ENCODE measurements at regions not wholly inside any gene's neighbourhood (a gene's known extent, or its start where the extent isn't known, plus 50 kb on each side); places are given as distances from the start of the nearest gene placed in this dataset.

DNA sequence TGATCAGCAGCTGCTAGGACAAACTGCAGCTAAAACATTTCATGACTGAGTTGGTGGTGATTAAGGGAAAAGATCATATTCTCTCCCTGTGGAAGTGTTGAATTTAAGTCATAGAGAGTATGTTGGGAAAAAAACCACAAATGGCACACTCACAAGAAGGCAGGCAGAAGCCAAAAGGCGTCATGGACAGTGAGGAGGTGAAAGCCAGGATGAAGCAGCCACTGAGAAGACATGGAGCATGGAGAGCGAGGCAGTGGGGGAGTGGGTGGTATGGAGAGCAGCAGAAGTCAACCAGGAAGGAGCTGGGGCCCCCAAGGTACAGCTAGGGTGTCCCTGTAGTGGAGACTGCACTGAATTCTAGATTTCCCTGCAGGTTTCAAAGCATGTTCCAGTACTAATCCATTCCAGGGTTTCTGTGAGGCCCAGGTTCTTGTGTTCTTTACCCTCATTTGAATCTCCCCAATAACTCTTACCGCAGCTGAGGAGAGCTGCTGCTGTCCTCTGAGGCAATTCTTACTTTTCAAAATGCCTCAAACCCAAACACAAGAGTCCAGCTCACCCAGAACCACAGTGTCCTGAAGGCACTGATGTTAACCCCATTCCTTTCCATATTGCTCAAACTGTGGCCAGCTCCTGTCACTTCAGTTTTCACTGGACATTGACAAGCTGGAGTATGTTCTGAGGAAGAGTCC is 191.8 kb upstream of the E2F8 start:
- intact Hi-C loops (cut with DNase I; ENCODE audit: low total_unique reads), result no loop called here
- no peak overlapping the region for H3K4me3 ChIP-seq (ENCODE audit: low read depth, poor library complexity, severe bottlenecking)
- WGBS, 2 donors, result 56 to 57% methylated on average over 3 of the region's 3 CpGs
- TF ChIP-seq, protein P1, sequence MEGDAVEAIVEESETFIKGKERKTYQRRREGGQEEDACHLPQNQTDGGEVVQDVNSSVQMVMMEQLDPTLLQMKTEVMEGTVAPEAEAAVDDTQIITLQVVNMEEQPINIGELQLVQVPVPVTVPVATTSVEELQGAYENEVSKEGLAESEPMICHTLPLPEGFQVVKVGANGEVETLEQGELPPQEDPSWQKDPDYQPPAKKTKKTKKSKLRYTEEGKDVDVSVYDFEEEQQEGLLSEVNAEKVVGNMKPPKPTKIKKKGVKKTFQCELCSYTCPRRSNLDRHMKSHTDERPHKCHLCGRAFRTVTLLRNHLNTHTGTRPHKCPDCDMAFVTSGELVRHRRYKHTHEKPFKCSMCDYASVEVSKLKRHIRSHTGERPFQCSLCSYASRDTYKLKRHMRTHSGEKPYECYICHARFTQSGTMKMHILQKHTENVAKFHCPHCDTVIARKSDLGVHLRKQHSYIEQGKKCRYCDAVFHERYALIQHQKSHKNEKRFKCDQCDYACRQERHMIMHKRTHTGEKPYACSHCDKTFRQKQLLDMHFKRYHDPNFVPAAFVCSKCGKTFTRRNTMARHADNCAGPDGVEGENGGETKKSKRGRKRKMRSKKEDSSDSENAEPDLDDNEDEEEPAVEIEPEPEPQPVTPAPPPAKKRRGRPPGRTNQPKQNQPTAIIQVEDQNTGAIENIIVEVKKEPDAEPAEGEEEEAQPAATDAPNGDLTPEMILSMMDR (IDR thresholded peaks at IDR 0.05), result no peak
- TF ChIP-seq POLR2A (IDR thresholded peaks at IDR 0.05), result no peak
- no peak for DNase-seq (ENCODE audit: low spot score in 2 of 2)

- WGBS, 2 donors, result 74 to 80% methylated on average over 8 of the region's 8 CpGs
- intact Hi-C loops (cut with DNase I; ENCODE audit: low total_unique reads), result no loop called here
- no peak overlapping the region for H3K4me3 ChIP-seq (ENCODE audit: low read depth, poor library complexity, severe bottlenecking)
- TF ChIP-seq, protein P1 (IDR thresholded peaks at IDR 0.05), result no peak
- no peak for TF ChIP-seq POLR2A (IDR thresholded peaks at IDR 0.05)
- no peak for DNase-seq (ENCODE audit: low spot score in 2 of 2)
Measured at GRCh38 chr11:19430754-19431398, 190.1 kb upstream of the E2F8 start.

DNA sequence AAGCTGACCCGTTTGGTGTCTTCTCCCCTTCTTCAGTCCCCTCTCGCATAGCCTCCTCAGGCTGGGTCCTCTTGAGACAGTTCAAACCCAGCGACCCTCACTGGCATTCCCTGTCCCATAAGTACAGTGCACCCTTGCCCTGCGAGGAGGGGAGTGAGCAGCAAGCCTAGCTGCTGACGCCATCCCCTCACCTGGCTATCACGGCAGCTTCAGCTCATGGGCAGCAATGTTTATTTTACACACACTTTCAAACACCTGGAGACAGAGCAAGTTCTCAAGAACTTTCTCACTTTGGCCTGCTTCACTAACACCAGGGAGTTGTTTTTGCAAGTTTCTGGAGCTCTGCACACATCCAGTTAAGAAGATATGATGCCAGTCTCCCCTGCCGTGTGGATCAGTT is 189.6 kb upstream of the E2F8 start:
- TF ChIP-seq, protein P1 (IDR thresholded peaks at IDR 0.05), result no peak
- TF ChIP-seq POLR2A (IDR thresholded peaks at IDR 0.05), result no peak
- no peak for DNase-seq (ENCODE audit: low spot score in 2 of 2)
- intact Hi-C loops (cut with DNase I; ENCODE audit: low total_unique reads), result no loop called here
- 76 to 91% methylated on average over 7 of the region's 7 CpGs for WGBS, 2 donors
- no peak overlapping the region for H3K4me3 ChIP-seq (ENCODE audit: low read depth, poor library complexity, severe bottlenecking)

- H3K4me3 ChIP-seq (ENCODE audit: low read depth, poor library complexity, severe bottlenecking), result no peak overlapping the region
- no peak for DNase-seq (ENCODE audit: low spot score in 2 of 2)
- intact Hi-C loops (cut with DNase I; ENCODE audit: low total_unique reads), result no loop called here
- TF ChIP-seq, protein P1 (IDR thresholded peaks at IDR 0.05), result no peak
- TF ChIP-seq POLR2A (IDR thresholded peaks at IDR 0.05), result no peak
- WGBS, 2 donors, result 73 to 77% methylated on average over 3 of the region's 3 CpGs
Measured at GRCh38 chr11:19429108-19429760, 188.5 kb upstream of the E2F8 start.

- no peak for DNase-seq (ENCODE audit: low spot score in 2 of 2)
- no peak overlapping the region for H3K4me3 ChIP-seq (ENCODE audit: low read depth, poor library complexity, severe bottlenecking)
- WGBS, 2 donors, result 79 to 85% methylated on average over 8 of the region's 8 CpGs
- TF ChIP-seq POLR2A (IDR thresholded peaks at IDR 0.05), result no peak
- TF ChIP-seq, protein P1 (IDR thresholded peaks at IDR 0.05), result no peak
- intact Hi-C loops (cut with DNase I; ENCODE audit: low total_unique reads), result no loop called here
Measured at GRCh38 chr11:19428206-19429002, 187.7 kb upstream of the E2F8 start.
